ENCODE measurements at regions not wholly inside any gene's neighbourhood (a gene's known extent, or its start where the extent isn't known, plus 50 kb on each side); places are given as distances from the start of the nearest gene placed in this dataset.

- DNase-seq, result no peak
These were observed 153.7 kb downstream of the SOX11 start for GRCh38 chr2:5845798-5846330.

DNA sequence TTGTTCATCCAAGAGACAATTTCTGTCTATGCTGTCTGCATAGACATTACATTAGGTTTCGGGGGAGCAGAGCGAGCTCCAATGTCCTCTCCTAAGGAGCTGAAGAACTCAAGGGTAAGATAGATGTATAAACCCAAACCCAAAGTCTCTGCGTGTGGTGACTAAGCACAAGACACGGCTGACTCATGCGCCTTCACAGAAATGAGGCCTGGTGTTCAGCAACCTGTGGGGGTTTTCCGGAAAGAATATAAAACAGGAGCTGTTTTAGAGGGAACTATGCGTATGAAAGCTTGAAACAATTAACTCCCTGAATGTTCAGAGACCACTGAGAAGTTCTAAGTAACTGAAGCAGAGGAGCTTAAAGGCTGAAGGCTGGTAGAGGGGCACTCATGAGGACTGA, 154.7 kb downstream of the SOX11 start:
- no peak for DNase-seq

- DNase-seq, result no peak
These were observed 157.4 kb downstream of the SOX11 start for GRCh38 chr2:5849562-5849961.

- no peak for DNase-seq
These were observed 159.2 kb downstream of the SOX11 start for GRCh38 chr2:5851410-5851809.

DNA sequence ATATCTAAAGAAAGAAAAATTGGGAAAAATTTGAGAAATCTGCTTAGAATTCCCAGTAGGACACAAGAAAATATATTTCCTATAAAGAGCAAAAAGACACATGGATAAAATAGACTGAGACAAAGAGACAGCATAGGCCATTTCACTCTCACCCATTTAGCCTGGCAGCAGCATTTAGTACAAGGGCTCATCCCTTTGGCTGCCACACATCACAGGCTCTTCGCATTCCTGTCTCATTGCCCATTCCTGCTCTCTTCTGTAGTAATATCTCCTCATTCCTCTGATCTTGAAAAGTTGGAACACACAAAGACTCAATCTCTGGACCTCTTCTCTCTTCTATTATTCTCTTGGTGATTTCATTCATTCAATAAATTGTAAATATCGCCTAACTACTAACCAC, 162.6 kb downstream of the SOX11 start:
- no peak for DNase-seq

DNA sequence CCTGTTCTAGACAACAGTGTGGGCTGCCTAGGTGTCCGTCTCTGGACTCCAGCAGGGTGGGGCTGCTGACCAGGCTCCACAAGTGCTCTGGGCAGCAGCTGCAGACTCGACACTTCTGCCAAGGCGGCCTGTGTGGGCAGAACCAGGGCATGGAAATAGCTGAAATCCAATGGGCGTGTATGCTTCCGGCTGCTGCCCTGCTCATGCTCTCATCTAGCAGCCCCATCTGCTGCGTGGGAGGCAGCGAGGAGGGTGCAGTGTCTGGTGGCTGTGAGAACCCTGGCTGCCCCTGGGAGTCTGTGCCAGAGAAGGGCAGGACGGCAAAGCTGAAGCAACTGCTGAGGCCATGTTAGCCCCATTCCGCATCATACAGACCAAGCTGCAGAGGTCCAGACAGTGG, 174.9 kb downstream of the SOX11 start:
- no peak for DNase-seq

GRCh38 chr2:5868931-5869330, 176.7 kb downstream of the SOX11 start:
- DNase-seq, result no peak

GRCh38 chr2:5869936-5870335, 177.8 kb downstream of the SOX11 start:
- DNase-seq, result no peak

GRCh38 chr2:5877360-5877759, 185.2 kb downstream of the SOX11 start:
- DNase-seq, result no peak

- DNase-seq, result no peak
These were observed 193.4 kb downstream of the SOX11 start for GRCh38 chr2:5885451-5886173.

GRCh38 chr2:5886462-5886861, 194.3 kb downstream of the SOX11 start:
- no peak for DNase-seq

DNA sequence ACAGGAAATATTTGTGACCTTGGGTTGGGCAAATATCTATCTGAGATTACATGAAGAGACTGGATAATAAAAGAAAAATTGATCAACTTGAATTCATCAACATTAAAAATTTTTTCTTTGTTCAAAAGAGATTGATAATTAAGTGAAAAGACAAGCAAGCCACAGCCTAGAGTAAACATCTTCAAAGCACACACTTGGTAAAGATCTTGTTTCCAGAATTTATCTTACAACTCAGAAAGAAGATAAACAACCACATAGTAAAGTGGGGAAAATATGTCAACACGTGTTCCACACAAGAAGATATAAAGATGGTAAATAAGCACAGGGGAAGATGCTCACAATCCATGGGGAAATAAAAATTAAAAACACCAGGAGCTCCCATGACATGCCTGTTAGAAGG, 195.9 kb downstream of the SOX11 start:
- no peak for DNase-seq

GRCh38 chr2:5889519-5889918, 197.3 kb downstream of the SOX11 start:
- DNase-seq, result no peak

GRCh38 chr2:5894355-5894754, 202.2 kb downstream of the SOX11 start:
- DNase-seq, result no peak

DNA sequence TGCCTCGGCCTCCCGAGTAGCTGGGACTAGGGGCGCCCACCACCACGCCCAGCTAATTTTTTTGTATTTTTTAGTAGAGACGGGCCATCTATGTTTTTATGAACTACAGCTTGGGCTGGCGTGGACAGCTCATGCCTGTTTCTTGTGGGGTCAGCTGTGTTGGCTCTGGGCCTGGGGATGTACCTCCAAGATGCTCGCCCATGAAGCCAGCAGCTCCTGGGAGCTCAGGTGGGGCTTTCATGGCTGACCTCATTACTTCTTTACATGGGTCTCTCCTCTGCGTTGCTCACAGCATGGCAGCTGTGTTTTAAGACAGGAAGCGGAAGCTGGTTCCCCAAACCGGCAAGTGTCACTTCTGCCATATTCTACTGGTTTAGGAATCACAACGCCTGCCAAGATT, 203.1 kb downstream of the SOX11 start:
- no peak for DNase-seq

- DNase-seq, result no peak
These were observed 205.1 kb downstream of the SOX11 start for GRCh38 chr2:5897249-5897648.

GRCh38 chr2:5898667-5899066, 206.5 kb downstream of the SOX11 start:
- DNase-seq, result no peak

- no peak for DNase-seq
These were observed 213.5 kb downstream of the SOX11 start for GRCh38 chr2:5905661-5906060.

- no peak for DNase-seq
These were observed 215.9 kb downstream of the SOX11 start for GRCh38 chr2:5908071-5908470.

GRCh38 chr2:5911718-5912117, 219.5 kb downstream of the SOX11 start:
- DNase-seq, result no peak

- DNase-seq, result no peak
These were observed 221.7 kb downstream of the SOX11 start for GRCh38 chr2:5913711-5914395.

- DNase-seq, result peak; percentile 73
These were observed 222.8 kb downstream of the SOX11 start for GRCh38 chr2:5914811-5915611.

- no peak for DNase-seq
These were observed 223.7 kb downstream of the SOX11 start for GRCh38 chr2:5915881-5916310.

Data from NCI-H187 treated with DMSO at 0.1 percent for 48 hours (cell line).